Tibial nerve (tissue), 4 donors: ENCODE measurements at regions not wholly inside any gene's neighbourhood (a gene's known extent, or its start where the extent isn't known, plus 50 kb on each side); places are given as distances from the start of the nearest gene placed in this dataset.

Experiments
- DNase-seq, 2 donors: peaks; one replicate each; pipeline ENCODE4 v3.0.0-alpha.2; 2019; ENCODE audit warnings: low spot score in 2 of 2
- H3K27ac ChIP-seq, 4 donors: fragments of 200-600 bp; sonication (generic) in 3 of 4; one replicate each; pipeline ENCODE4 v1.5.1; 2017 to 2019; ENCODE audit warnings: mild to moderate bottlenecking in 1 of 4
- H3K27me3 ChIP-seq, 2 donors: fragments of 200-600 bp; sonication (generic) in 1 of 2; one replicate each; pipeline versions ENCODE4 v1.5.1 to v1.6.0; 2017 to 2019
- H3K36me3 ChIP-seq, 3 donors: fragments of 200-600 bp; sonication (generic); one replicate each; pipeline ENCODE4 v1.5.1; 2018 to 2019
- H3K4me1 ChIP-seq, 4 donors: fragments of 200-600 bp; sonication (generic) in 3 of 4; one replicate each; pipeline ENCODE4 v1.5.1; 2017 to 2019
- H3K4me3 ChIP-seq, 4 donors: fragments of 200-600 bp; sonication (generic) in 3 of 4; one replicate each; pipeline ENCODE4 v1.5.1; 2017 to 2019; ENCODE audit warnings: mild to moderate bottlenecking in 1 of 4, moderate library complexity in 1 of 4
- H3K9me3 ChIP-seq, 4 donors: fragments of 200-600 bp; sonication (generic) in 3 of 4; one replicate each; pipeline ENCODE4 v1.5.1; 2017 to 2019
- EP300 ChIP-seq, 2 donors: sonication (generic); formaldehyde crosslinking; IDR thresholded peaks; one replicate each; pipeline ENCODE4 v1.6.1; 2017; ENCODE audit warnings: antibody characterized with exemption in 2 of 2, mild to moderate bottlenecking in 1 of 2
- POLR2A ChIP-seq, 2 donors: fragments of 450-650 bp; IDR thresholded peaks; one replicate each; pipeline ENCODE4 v1.6.1; 2017; ENCODE audit warnings: antibody characterized with exemption in 2 of 2, mild to moderate bottlenecking in 2 of 2, moderate library complexity in 2 of 2
- WGBS, 2 donors: methylation state at CpG; one replicate each; pipeline ENCODE4 v1.1.5; 2018; 5-methylcytosine and 5-hydroxymethylcytosine counted together
- TF ChIP-seq, protein P1 (sequence below), 5 experiments: fragments of 200-600 bp in 3 of 5; fragments of 450-650 bp in 2 of 5; sonication (generic) in 3 of 5; IDR thresholded peaks; one replicate each; pipeline ENCODE4 v1.5.1; 2016 to 2019; ENCODE audit warnings: antibody characterized with exemption in 5 of 5, mild to moderate bottlenecking in 3 of 5, moderate library complexity in 2 of 5

DNA sequence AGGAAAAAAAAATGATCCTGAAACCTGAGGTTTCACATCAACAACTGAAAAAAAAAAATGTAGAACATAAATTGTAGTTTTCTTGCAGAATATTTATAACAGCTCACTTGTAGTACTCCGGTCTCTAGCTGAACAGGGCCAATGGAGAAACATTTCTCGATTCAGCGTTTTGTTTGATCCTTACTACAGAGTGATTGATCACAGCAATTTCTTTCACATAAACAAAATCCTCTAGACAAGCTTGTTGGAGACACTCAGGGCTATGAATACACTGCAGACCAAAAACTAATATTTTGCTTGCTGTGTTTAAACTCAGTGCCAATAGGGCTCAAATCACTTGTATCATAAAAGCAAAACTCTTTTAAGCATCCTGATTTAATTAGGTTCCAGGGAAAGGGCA is 127.0 kb upstream of the CNTN6 start:
- 79 to 87% methylated on average over 3 of the region's 3 CpGs for WGBS, 2 donors
- H3K27ac ChIP-seq, result no peak overlapping the region
- H3K4me1 ChIP-seq, result no peaks in the 10 kb centered on the region
- no peak for DNase-seq
- TF ChIP-seq EP300 (IDR thresholded peaks at IDR 0.05), result no peak
- no peak overlapping the region for H3K4me3 ChIP-seq
- H3K27me3 ChIP-seq, result no peaks in the 10 kb centered on the region
- no peaks in the 10 kb centered on the region for H3K36me3 ChIP-seq
- H3K9me3 ChIP-seq, result peaks cover 0 to 5% (median 0%) of the 10 kb centered on the region in 4 donors

DNA sequence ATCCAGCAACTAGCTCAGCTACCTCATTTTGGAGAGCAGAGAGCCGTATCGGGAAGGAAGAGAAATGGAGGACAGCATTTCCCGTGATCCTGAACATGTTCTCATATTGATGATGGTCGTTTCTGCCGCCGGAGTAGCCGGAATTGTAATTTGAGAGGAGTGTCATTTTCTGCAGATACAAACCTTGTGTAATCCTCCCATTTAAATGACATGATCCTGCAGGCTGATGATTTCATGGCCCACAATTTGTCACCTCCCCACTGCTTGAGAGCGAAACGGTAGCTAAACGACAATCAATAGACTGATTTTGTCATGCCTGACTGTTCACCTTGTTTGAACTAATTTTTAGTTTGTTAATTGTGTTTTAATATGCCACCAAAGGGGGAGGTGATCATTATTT is 126.5 kb upstream of the CNTN6 start:
- no peak for DNase-seq
- H3K27me3 ChIP-seq, result no peaks in the 10 kb centered on the region
- H3K4me1 ChIP-seq, result no peaks in the 10 kb centered on the region
- peaks cover 0 to 7% (median 0%) of the 10 kb centered on the region in 4 donors for H3K9me3 ChIP-seq
- H3K4me3 ChIP-seq, result no peak overlapping the region
- TF ChIP-seq POLR2A (IDR thresholded peaks at IDR 0.05) (no peak), EP300 (IDR thresholded peaks at IDR 0.05) (no peak)
- TF ChIP-seq, protein P1, sequence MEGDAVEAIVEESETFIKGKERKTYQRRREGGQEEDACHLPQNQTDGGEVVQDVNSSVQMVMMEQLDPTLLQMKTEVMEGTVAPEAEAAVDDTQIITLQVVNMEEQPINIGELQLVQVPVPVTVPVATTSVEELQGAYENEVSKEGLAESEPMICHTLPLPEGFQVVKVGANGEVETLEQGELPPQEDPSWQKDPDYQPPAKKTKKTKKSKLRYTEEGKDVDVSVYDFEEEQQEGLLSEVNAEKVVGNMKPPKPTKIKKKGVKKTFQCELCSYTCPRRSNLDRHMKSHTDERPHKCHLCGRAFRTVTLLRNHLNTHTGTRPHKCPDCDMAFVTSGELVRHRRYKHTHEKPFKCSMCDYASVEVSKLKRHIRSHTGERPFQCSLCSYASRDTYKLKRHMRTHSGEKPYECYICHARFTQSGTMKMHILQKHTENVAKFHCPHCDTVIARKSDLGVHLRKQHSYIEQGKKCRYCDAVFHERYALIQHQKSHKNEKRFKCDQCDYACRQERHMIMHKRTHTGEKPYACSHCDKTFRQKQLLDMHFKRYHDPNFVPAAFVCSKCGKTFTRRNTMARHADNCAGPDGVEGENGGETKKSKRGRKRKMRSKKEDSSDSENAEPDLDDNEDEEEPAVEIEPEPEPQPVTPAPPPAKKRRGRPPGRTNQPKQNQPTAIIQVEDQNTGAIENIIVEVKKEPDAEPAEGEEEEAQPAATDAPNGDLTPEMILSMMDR (IDR thresholded peaks at IDR 0.05), result no peak
- H3K36me3 ChIP-seq, result no peaks in the 10 kb centered on the region
- WGBS, 2 donors, result 79 to 86% methylated on average over 10 of the region's 10 CpGs
- H3K27ac ChIP-seq, result no peak overlapping the region

DNA sequence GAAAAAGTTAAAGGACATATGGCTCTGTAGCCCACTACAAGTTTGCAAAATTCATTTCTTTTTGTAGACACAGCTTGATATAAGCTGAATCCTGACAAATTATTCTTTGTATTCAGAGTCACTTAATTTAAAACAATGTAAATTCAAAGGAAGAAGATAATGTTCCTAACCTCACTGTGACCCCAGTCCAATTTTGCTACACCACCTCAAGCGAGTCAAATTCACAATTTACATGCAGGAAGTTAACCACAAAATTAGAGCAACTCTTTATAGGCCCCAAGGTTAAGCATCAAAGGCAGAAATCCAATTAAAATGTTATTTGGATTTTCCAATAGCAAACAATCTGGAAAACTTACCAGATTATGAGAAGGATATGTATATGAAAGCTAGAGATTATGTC is 119.5 kb upstream of the CNTN6 start:
- 29 to 34% methylated on average over 1 of the region's 1 CpG for WGBS, 2 donors
- H3K4me1 ChIP-seq, result no peaks in the 10 kb centered on the region
- no peak overlapping the region for H3K4me3 ChIP-seq
- no peaks in the 10 kb centered on the region for H3K36me3 ChIP-seq
- no peaks in the 10 kb centered on the region for H3K27me3 ChIP-seq
- TF ChIP-seq POLR2A (IDR thresholded peaks at IDR 0.05) (no peak), EP300 (IDR thresholded peaks at IDR 0.05) (no peak)
- TF ChIP-seq, protein P1 (IDR thresholded peaks at IDR 0.05), result no peak
- DNase-seq, result no peak
- peaks cover 0 to 14% (median 0%) of the 10 kb centered on the region in 4 donors for H3K9me3 ChIP-seq
- H3K27ac ChIP-seq, result no peak overlapping the region

DNA sequence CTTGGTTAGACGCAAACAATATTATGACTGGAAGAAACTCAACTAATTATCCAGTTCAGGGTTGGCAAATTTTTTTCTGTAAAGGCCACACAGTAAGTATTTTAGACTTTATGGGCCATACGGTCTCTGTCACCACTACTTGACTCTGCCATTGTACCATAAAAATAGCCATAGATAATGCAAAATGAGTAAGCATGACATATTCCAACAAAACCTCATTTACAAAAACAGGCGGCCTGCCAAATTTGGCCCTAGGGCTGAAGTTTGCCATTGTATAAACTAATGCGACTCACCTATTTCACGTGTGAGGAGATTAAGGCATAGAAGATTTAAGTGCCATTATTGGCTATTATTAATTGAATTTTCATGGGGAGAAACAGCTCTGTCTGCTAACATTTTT is 116.8 kb upstream of the CNTN6 start:
- H3K9me3 ChIP-seq, result peaks cover 0 to 14% (median 0%) of the 10 kb centered on the region in 4 donors
- H3K27ac ChIP-seq, result no peak overlapping the region
- no peaks in the 10 kb centered on the region for H3K27me3 ChIP-seq
- H3K4me3 ChIP-seq, result no peak overlapping the region
- TF ChIP-seq, protein P1 (IDR thresholded peaks at IDR 0.05), result no peak
- no peak for TF ChIP-seq POLR2A (IDR thresholded peaks at IDR 0.05)
- no peak for TF ChIP-seq EP300 (IDR thresholded peaks at IDR 0.05)
- no peak for DNase-seq
- 52 to 56% methylated on average over 5 of the region's 5 CpGs for WGBS, 2 donors
- H3K4me1 ChIP-seq, result no peaks in the 10 kb centered on the region
- no peaks in the 10 kb centered on the region for H3K36me3 ChIP-seq

DNA sequence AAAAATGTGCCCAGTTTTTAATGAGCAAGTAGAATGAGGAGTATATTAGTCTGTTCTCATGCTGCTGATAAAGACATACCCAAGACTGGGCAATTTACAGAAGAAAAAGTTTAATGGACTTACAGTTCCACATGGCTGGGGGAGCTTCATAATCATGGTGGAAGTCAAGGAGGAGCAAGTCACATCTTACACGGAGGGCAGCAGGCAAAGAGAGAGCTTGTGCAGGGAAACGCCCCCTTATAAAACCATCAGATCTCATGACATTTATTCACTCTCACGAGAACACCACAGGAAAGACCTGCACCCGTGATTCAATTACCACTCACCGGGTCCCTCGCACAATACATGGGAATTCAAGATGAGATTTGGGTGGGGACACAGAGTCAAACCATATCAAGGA is 111.7 kb upstream of the CNTN6 start:
- no peaks in the 10 kb centered on the region for H3K4me1 ChIP-seq
- no peak overlapping the region for H3K27ac ChIP-seq
- H3K9me3 ChIP-seq, result peaks cover 0 to 3% (median 0%) of the 10 kb centered on the region in 4 donors
- H3K27me3 ChIP-seq, result no peaks in the 10 kb centered on the region
- no peaks in the 10 kb centered on the region for H3K36me3 ChIP-seq
- no peak for DNase-seq
- TF ChIP-seq, protein P1 (IDR thresholded peaks at IDR 0.05), result no peak
- TF ChIP-seq POLR2A (IDR thresholded peaks at IDR 0.05) (no peak), EP300 (IDR thresholded peaks at IDR 0.05) (no peak)
- no peak overlapping the region for H3K4me3 ChIP-seq
- WGBS, 2 donors, result 92 to 93% methylated on average over 6 of the region's 6 CpGs

DNA sequence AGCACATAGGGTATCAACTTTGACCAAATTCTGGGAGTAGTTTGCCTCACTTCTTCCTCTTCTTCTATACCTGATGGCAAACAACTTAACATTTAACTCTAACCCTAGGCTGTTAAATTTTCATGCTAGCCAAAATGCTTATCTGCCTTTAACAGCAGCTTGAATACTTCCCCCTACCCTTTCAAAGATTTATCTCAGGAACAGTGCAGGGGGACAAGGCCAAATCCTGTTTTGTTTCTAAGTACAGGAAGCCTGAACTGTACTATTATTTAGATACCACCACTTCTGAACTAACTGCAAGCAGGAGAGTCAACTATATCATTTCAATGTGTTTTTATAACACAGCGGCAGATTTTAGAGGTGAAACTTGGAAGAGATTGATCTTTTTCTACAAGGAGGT is 104.0 kb upstream of the CNTN6 start:
- WGBS, 2 donors, result 80 to 87% methylated on average over 1 of the region's 1 CpG
- Histone ChIP-seq H3K9me3 (no peaks in the 10 kb centered on the region), H3K4me1 (no peaks in the 10 kb centered on the region), H3K27ac (no peak overlapping the region), H3K27me3 (no peaks in the 10 kb centered on the region), H3K36me3 (no peaks in the 10 kb centered on the region), H3K4me3 (no peak overlapping the region)
- DNase-seq, result no peak
- TF ChIP-seq POLR2A (IDR thresholded peaks at IDR 0.05), result no peak
- no peak for TF ChIP-seq EP300 (IDR thresholded peaks at IDR 0.05)
- TF ChIP-seq, protein P1 (IDR thresholded peaks at IDR 0.05), result no peak
